Stomach (tissue), 8 donors: ENCODE measurements at regions not wholly inside any gene's neighbourhood (a gene's known extent, or its start where the extent isn't known, plus 50 kb on each side); places are given as distances from the start of the nearest gene placed in this dataset.

Experiments
- DNase-seq, 2 donors: peaks; one replicate each; pipeline versions ENCODE4 v3.0.0 to v3.0.0-alpha.2; 2013 to 2019
- H3K27ac ChIP-seq, 5 donors: fragments of 200-600 bp in 4 of 5; sonication (generic) in 4 of 5; one replicate each; pipeline ENCODE4 v1.5.1; 2013 to 2019; ENCODE audit warnings: mild to moderate bottlenecking in 1 of 5, moderate library complexity in 1 of 5
- H3K27me3 ChIP-seq, 3 donors: fragments of 200-600 bp; sonication (generic); one replicate each; pipeline ENCODE4 v1.5.1; 2017 to 2019; ENCODE audit warnings: mixed run types in 1 of 3
- H3K36me3 ChIP-seq, 4 donors: fragments of 200-600 bp; sonication (generic); 1 replicate in 3 of 4; 2 replicates in 1 of 4; pipeline ENCODE4 v1.5.1; 2016 to 2019
- H3K4me1 ChIP-seq, 4 donors: fragments of 200-600 bp; sonication (generic); one replicate each; pipeline ENCODE4 v1.5.1; 2016 to 2019
- H3K4me3 ChIP-seq, 4 donors: fragments of 200-600 bp; sonication (generic) in 3 of 4; one replicate each; pipeline ENCODE4 v1.5.1; 2016 to 2019; ENCODE audit warnings: mild to moderate bottlenecking in 1 of 4
- H3K9me3 ChIP-seq, 4 donors: fragments of 200-600 bp; sonication (generic); one replicate each; pipeline ENCODE4 v1.5.1; 2016 to 2019
- CTCF ChIP-seq, 7 experiments: fragments of 450-650 bp in 4 of 7; fragments of 200-600 bp in 3 of 7; sonication (generic) in 3 of 7; IDR thresholded peaks; one replicate each; pipeline ENCODE4 v1.5.1; 2016 to 2019; ENCODE audit warnings: antibody characterized with exemption in 7 of 7, control low read depth in 2 of 7, mild to moderate bottlenecking in 1 of 7
- EP300 ChIP-seq: sonication (generic); formaldehyde crosslinking; IDR thresholded peaks from one replicate; pipeline ENCODE4 v1.6.1; 2017; ENCODE audit warnings: antibody characterized with exemption
- POLR2A ChIP-seq, 4 donors: fragments of 450-650 bp; IDR thresholded peaks; one replicate each; pipeline ENCODE4 v1.6.1; 2016; ENCODE audit warnings: antibody characterized with exemption in 4 of 4, control low read depth in 2 of 4, mild to moderate bottlenecking in 1 of 4, moderate library complexity in 1 of 4
- POLR2AphosphoS5 ChIP-seq, 3 donors: sonication (generic); formaldehyde crosslinking; IDR thresholded peaks; one replicate each; pipeline ENCODE4 v1.6.1; 2016; ENCODE audit warnings: antibody characterized with exemption in 3 of 3
- WGBS, 5 donors: extraction: QIAGEN DNeasy Blood & Tissue Kit in 3 of 5; methylation state at CpG; one replicate each; pipeline versions ENCODE4 v1.1.5 to v1.1.7; 2013 to 2018; 5-methylcytosine and 5-hydroxymethylcytosine counted together
- intact Hi-C: fragments of 100-400 bp; cut with DNase I; formaldehyde crosslinking; loops from one replicate; pipeline ENCODE4 v1.15.1; 2023; ENCODE audit warnings: low total_unique reads
- donor health status: healthy with polysubstance abuse.
- donor health status: Bipolar disorder and iron deficiency.
- donor health status: healthy.

- Histone ChIP-seq H3K4me1 (no peaks in the 10 kb centered on the region), H3K27ac (no peak overlapping the region), H3K9me3 (no peaks in the 10 kb centered on the region), H3K27me3 (no peaks in the 10 kb centered on the region), H3K36me3 (no peaks in the 10 kb centered on the region), H3K4me3 (no peak overlapping the region)
- WGBS, 5 donors: 29 to 57% (median 34%) methylated on average over 1 of the region's 1 CpG
- intact Hi-C loops: no loop called here
- TF ChIP-seq CTCF (IDR thresholded peaks at IDR 0.05): no peak
- TF ChIP-seq POLR2A (IDR thresholded peaks at IDR 0.05): no peak
- no peak for TF ChIP-seq POLR2AphosphoS5 (IDR thresholded peaks at IDR 0.05)
- no peak for TF ChIP-seq EP300
- DNase-seq: peak in 1 of 2 donors; percentile 8
Measured at GRCh38 chr2:163264341-163264740, 425.8 kb upstream of the KCNH7 start.

- Histone ChIP-seq H3K4me3 (no peak overlapping the region), H3K9me3 (no peaks in the 10 kb centered on the region), H3K4me1 (no peaks in the 10 kb centered on the region), H3K27me3 (no peaks in the 10 kb centered on the region), H3K27ac (no peak overlapping the region), H3K36me3 (no peaks in the 10 kb centered on the region)
- no peak for DNase-seq
- intact Hi-C loops: no loop called here
- TF ChIP-seq CTCF (IDR thresholded peaks at IDR 0.05) (no peak), POLR2AphosphoS5 (IDR thresholded peaks at IDR 0.05) (no peak), POLR2A (IDR thresholded peaks at IDR 0.05) (no peak), EP300 (no peak)
Measured at GRCh38 chr2:163259489-163259888, 420.9 kb upstream of the KCNH7 start.

GRCh38 chr2:163255086-163255485 lies 416.5 kb upstream of the KCNH7 start:
- H3K27ac ChIP-seq: no peak overlapping the region
- TF ChIP-seq EP300: no peak
- no peak for TF ChIP-seq POLR2AphosphoS5 (IDR thresholded peaks at IDR 0.05)
- TF ChIP-seq POLR2A (IDR thresholded peaks at IDR 0.05): no peak
- TF ChIP-seq CTCF (IDR thresholded peaks at IDR 0.05): no peak
- no peaks in the 10 kb centered on the region for H3K27me3 ChIP-seq
- no peaks in the 10 kb centered on the region for H3K9me3 ChIP-seq
- DNase-seq: no peak
- intact Hi-C loops: no loop called here
- no peaks in the 10 kb centered on the region for H3K4me1 ChIP-seq
- H3K36me3 ChIP-seq: no peaks in the 10 kb centered on the region
- H3K4me3 ChIP-seq: no peak overlapping the region

- 52 to 59% (median 54%) methylated on average over 6 of the region's 6 CpGs for WGBS, 5 donors
- Histone ChIP-seq H3K4me1 (no peaks in the 10 kb centered on the region), H3K9me3 (no peaks in the 10 kb centered on the region), H3K4me3 (no peak overlapping the region), H3K27me3 (no peaks in the 10 kb centered on the region), H3K36me3 (no peaks in the 10 kb centered on the region), H3K27ac (no peak overlapping the region)
- TF ChIP-seq POLR2AphosphoS5 (IDR thresholded peaks at IDR 0.05) (no peak), CTCF (IDR thresholded peaks at IDR 0.05) (no peak), EP300 (no peak), POLR2A (IDR thresholded peaks at IDR 0.05) (no peak)
- peak in 1 of 2 donors; percentile 10 for DNase-seq
- intact Hi-C loops: no loop called here
Measured at GRCh38 chr2:163253621-163254285, 415.2 kb upstream of the KCNH7 start.
